NCI-H2171 treated with DMSO at 0.1 percent for 48 hours (cell line): ENCODE measurements at regions not wholly inside any gene's neighbourhood (a gene's known extent, or its start where the extent isn't known, plus 50 kb on each side); places are given as distances from the start of the nearest gene placed in this dataset.

Experiments
- DNase-seq: peaks from one replicate; lab custom pipeline; 2025; lab: John Stamatoyannopoulos, UW

DNA sequence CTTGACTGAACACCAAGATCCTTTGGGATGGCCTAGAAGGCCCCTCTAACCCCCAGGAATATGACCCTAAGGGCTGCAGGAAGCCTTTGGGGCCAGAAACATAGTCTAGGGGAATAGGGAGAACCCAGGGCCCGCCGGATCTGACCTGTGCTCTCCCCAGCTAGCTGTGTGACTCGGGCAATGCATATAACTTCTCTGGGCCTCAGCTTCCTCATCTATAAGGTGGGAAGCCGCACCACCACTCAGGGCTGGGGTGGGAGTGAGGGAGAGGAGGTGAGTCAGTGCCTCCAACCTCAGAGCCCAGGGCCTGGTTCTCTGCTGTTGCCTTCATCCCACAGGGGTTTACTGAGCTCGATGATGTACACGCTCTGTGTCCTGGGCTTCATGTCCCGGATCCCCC, 434.4 kb downstream of the PTPRU start:
- DNase-seq, result no peak

DNA sequence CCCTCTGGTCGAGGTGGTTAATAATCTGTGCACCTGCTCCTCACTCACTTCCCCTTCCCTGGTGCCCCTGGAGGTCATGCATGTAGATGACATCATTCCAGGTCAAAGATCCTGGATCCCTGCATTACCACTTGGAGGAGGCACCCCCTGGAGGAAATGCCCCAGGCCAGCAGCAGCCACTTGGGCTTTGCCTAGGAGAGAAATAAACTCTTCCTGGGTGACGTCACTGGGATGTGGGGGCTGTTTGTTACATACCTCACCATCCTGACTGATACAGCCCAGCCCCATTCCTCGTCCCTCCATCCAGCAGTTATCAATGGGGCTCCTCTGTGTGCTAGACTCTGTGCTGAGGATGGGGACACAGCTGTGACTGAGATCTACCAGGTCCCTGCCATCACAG, 433.6 kb downstream of the PTPRU start:
- DNase-seq, result no peak

- no peak for DNase-seq
Measured at GRCh38 chr1:29669158-29669871, 433.0 kb downstream of the PTPRU start.

DNA sequence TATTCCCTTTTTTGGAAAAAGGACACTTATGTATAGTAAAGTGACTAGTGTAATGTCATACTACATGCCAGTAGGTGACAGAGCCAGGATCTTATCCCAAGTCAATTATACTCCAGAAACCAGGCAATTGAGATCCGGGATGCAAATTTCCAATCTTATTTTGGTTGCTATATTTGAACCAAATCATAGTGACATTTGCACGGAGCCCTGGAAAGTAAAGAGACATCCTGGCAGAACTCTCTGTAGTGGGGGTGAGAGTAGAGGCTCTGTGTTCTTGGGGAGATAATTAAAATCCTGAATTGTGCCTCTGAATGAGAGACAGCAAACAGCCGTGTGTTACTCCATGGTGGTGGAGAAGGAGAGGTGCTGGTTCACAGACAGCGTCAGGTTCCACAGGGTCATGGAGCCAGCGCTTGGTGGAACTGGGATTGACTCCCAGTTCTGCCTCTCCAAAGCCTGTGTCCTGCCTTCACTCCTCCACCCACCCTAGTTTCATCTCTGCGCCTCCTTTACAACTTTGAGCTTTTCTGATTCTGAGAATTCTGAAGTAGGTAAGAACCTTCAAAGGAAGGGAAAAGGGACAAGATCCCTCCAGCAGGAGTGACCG, 432.3 kb downstream of the PTPRU start:
- DNase-seq, result no peak

- no peak for DNase-seq
Measured at GRCh38 chr1:29667951-29668350, 431.6 kb downstream of the PTPRU start.

DNA sequence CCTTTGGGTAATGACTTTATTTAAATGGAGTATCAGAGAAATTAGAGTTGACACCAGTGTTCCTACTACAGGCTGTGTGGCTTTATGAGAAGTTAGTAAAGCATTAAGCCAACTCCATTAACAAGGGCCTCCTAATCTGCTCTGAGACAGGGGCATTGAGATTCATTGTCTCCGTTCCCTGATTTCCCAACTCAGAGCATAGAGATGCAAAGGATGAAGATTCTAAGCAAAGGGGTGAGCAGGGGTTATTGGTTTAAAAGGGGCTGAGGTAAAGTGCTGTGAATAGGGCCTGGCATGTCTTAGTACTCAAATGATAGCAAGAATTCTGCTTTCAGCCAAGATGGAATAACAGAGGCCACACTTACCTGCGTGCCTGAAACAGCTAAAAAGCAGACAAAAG, 428.4 kb downstream of the PTPRU start:
- DNase-seq, result no peak

- DNase-seq, result no peak
Measured at GRCh38 chr1:29658688-29659087, 422.4 kb downstream of the PTPRU start.

DNA sequence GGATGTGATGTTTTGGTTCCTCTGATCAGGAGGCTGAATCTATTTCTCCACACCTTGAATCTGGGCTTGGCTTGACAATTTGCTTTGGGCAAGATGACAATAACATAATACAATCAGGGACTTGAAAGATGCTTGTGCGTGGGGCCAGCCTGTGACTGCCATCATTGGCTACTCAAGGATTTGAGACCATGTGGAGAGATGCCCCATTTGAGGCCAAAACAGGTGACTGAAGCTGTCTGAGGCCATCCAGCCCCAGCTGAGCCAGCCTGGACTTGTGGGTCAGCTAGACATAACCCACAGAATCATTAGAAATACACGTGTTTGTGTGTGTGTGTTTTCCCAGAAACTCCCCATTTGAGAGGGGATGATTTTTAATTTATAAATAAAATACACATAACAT, 421.5 kb downstream of the PTPRU start:
- DNase-seq, result no peak

- peak; percentile 11 for DNase-seq
Measured at GRCh38 chr1:29655945-29656850, 419.9 kb downstream of the PTPRU start.

- DNase-seq, result no peak
Measured at GRCh38 chr1:29655145-29655544, 418.8 kb downstream of the PTPRU start.

GRCh38 chr1:29653886-29654450, 417.6 kb downstream of the PTPRU start:
- DNase-seq, result no peak

GRCh38 chr1:29653034-29653810, 416.9 kb downstream of the PTPRU start:
- no peak for DNase-seq

DNA sequence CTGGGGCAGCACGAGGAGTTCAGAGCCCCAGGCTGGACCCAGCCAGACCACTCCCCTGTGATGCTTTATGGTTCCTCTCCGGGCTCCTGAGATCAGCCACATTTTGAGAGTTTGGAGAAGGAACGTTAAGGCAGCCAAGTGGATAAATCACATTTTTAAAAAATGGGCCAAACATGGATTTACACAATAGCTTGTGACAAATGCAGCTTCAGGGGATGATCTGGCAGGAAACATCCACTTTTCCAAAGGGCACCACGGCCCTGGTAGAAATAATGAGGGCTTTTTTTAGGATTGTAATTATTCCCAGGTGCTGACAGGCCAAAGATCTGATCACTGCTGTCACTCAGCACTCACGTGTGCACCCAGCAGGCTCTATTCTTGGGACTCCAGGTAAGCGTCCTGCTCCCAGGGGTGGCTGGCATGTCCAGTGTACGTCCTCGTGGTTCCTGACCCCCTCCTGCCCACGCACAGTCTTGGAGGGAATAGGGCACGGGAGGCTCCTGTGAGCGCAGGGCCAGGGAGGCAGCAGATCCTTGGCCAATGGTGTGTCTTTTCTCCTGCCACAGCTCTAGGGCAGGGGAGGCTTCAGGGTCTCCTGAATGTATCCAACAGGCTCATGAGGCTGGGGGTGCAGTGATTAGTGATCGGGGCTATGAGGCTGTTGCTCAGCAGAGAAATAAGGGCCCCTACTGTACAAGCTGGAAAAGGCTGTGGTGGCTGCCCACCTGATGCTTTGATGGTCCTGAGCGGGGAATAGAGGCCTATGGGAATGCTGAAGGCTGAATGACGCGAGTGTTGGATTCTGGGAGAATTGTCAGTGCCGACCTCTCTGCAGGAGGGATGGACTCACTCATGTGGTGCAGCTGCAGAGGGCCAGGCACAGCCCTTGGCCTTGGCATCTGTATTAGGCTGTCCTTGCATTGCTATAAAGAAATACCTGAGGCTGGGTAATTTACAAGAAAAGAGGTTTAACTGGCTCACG, 415.7 kb downstream of the PTPRU start:
- DNase-seq, result no peak

- no peak for DNase-seq
Measured at GRCh38 chr1:29651246-29651645, 414.9 kb downstream of the PTPRU start.

- DNase-seq, result no peak
Measured at GRCh38 chr1:29650476-29650875, 414.2 kb downstream of the PTPRU start.

- DNase-seq, result no peak
Measured at GRCh38 chr1:29650041-29650400, 413.7 kb downstream of the PTPRU start.

DNA sequence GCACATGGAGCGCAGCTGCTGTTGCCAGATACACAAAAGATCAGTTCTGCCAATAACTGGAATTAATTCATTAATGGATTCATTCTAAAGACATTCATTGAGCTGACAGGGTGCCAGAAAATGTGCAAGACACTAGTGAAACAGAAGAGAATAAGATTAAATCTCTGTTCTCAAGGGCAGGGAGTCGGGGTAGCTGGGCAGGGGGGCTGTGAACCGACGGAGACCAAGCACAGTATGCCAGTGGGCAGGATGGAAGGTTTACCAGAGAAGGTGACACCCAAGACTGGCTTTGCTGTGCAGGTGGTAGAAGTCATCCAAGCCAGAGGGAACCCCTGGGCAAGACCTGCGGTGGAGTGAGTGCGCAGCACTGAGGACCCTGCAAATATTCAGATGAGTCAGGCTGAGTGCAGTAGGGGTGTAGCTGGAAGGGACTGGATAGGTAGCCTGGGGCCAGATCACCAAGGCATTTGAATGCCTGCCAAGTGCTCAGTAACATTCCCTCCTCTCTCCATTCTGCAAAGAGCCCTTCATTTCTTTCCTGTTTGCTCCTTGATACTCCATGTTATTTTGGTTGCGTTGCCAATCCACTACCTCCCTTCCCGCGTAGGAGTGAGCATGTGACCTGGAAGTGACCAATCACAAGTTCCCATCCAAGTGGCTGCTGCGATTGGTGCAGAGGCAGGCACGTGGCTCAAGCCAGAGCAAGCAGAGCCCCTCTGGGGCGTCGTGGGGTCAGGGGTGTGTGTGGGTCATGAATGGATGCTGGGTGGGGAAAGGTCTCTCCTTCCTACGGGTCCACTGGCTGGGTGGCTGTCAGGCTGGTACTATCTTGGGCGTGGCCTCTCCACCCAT, 413.1 kb downstream of the PTPRU start:
- DNase-seq, result no peak

DNA sequence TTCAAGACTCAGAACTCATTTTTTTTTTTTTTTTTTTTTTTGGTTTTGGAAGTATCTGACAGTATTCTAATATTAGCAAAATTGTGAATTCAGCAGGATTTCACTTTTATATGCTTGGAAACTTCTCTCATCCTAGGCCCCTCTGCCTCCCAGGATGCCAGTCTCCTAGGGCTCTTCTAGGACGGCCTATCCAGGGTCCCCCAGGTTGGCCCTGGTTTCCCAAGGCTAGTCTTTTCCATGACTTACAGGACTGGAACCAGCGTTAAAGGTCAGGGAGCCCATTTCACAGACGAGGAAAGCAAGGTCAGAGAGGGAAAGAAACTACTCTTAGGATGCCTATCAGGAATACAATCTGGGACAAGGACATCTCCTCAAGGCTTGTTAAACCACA, 412.5 kb downstream of the PTPRU start:
- DNase-seq, result no peak

GRCh38 chr1:29648026-29648425, 411.7 kb downstream of the PTPRU start:
- no peak for DNase-seq

- no peak for DNase-seq
Measured at GRCh38 chr1:29647581-29647980, 411.3 kb downstream of the PTPRU start.
